Upper lobe of left lung (tissue), 4 donors: ENCODE measurements at regions not wholly inside any gene's neighbourhood (a gene's known extent, or its start where the extent isn't known, plus 50 kb on each side); places are given as distances from the start of the nearest gene placed in this dataset.

Experiments used
- CTCF ChIP-seq, 6 experiments: fragments of 450-650 bp in 4 of 6; fragments of 200-600 bp in 2 of 6; sonication (generic) in 2 of 6; IDR thresholded peaks; one replicate each; pipeline ENCODE4 v1.5.1; 2016 to 2019; ENCODE audit warnings: antibody characterized with exemption in 6 of 6
- POLR2A ChIP-seq, 4 donors: fragments of 450-650 bp; IDR thresholded peaks; one replicate each; pipeline ENCODE4 v1.5.1; 2016 to 2017; ENCODE audit warnings: antibody characterized with exemption in 4 of 4, mild to moderate bottlenecking in 2 of 4
- POLR2AphosphoS5 ChIP-seq, 2 donors: sonication (generic); formaldehyde crosslinking; IDR thresholded peaks; one replicate each; pipeline ENCODE4 v1.5.1; 2017; ENCODE audit warnings: antibody characterized with exemption in 2 of 2

DNA sequence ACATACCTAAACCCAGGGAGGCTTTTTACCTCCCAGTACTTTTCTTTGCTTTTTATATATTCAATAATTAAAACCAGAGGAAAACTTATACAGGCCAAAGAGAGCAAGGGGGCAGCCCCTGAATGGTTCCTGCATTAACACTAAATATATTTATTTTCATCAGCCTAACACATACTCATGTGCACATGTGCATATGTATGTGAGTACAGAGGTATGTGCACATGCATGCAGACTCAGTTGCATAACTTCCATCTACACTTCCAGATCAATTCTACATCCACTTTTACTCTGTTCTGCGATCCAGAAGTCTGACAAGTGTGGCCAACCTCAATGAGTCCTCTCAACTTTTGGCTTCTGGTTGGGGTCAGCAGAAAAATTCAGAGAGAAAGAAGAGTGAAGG, 794.2 kb downstream of the DHX35 start:
- TF ChIP-seq POLR2AphosphoS5 (IDR thresholded peaks at IDR 0.05), result no peak
- no peak for TF ChIP-seq CTCF (IDR thresholded peaks at IDR 0.05)
- TF ChIP-seq POLR2A (IDR thresholded peaks at IDR 0.05), result no peak
